ENCODE measurements at regions not wholly inside any gene's neighbourhood (a gene's known extent, or its start where the extent isn't known, plus 50 kb on each side); places are given as distances from the start of the nearest gene placed in this dataset.

- no peak for TF ChIP-seq POLR2AphosphoS5 (IDR thresholded peaks at IDR 0.05; ENCODE audit: borderline replicate concordance, low read depth, low read length)
- TF ChIP-seq EZH2 (IDR thresholded peaks at IDR 0.05), result no peak
- no peak for TF ChIP-seq FOXP2 (optimal IDR thresholded peaks at IDR 0.05; ENCODE audit: control extremely low read depth, extremely low read length, insufficient read depth)
Measured at GRCh38 chr22:47323518-47323917, 561.1 kb downstream of the TBC1D22A start.
